Testis (tissue), 2 donors: ENCODE measurements at regions not wholly inside any gene's neighbourhood (a gene's known extent, or its start where the extent isn't known, plus 50 kb on each side); places are given as distances from the start of the nearest gene placed in this dataset.

ENCODE experiments used
- DNase-seq: peaks from one replicate; pipeline ENCODE4 v3.0.0-alpha.2; 2019
- H3K27ac ChIP-seq, 2 donors: fragments of 200-600 bp; sonication (generic); one replicate each; pipeline ENCODE4 v1.5.1; 2019
- H3K27me3 ChIP-seq: fragments of 200-600 bp; sonication (generic); one replicate; pipeline ENCODE4 v1.5.1; 2019
- H3K36me3 ChIP-seq: fragments of 200-600 bp; sonication (generic); one replicate; pipeline ENCODE4 v1.5.1; 2017; ENCODE audit warnings: low read depth; ENCODE audit errors: missing control alignments
- H3K4me1 ChIP-seq: fragments of 200-600 bp; sonication (generic); one replicate; pipeline ENCODE4 v1.5.1; 2019
- H3K4me3 ChIP-seq, 2 donors: fragments of 200-600 bp; sonication (generic); one replicate each; pipeline ENCODE4 v1.5.1; 2017 to 2019
- H3K9me3 ChIP-seq: fragments of 200-600 bp; sonication (generic); one replicate; pipeline ENCODE4 v1.5.1; 2017
- CTCF ChIP-seq, 3 experiments: fragments of 450-650 bp in 2 of 3; fragments of 200-600 bp in 1 of 3; sonication (generic) in 1 of 3; IDR thresholded peaks; one replicate each; pipeline ENCODE4 v1.5.1; 2016 to 2019; ENCODE audit warnings: antibody characterized with exemption in 3 of 3, mild to moderate bottlenecking in 2 of 3, moderate library complexity in 1 of 3
- POLR2A ChIP-seq: fragments of 450-650 bp; IDR thresholded peaks from one replicate; pipeline ENCODE4 v1.6.1; 2017; ENCODE audit warnings: antibody characterized with exemption, mild to moderate bottlenecking, moderate library complexity
- WGBS, 2 donors: methylation state at CpG; one replicate each; pipeline ENCODE4 v1.1.5; 2018; 5-methylcytosine and 5-hydroxymethylcytosine counted together
- intact Hi-C: fragments of 100-400 bp; cut with DNase I; formaldehyde crosslinking; loops from one replicate; pipeline ENCODE4 v1.15.1; 2023; ENCODE audit warnings: low total_unique reads

GRCh38 chr15:87604857-87605446 is 651.6 kb downstream of the NTRK3 start:
- Histone ChIP-seq H3K36me3 (no peaks in the 10 kb centered on the region), H3K27me3 (no peaks in the 10 kb centered on the region), H3K27ac (no peak overlapping the region), H3K4me3 (no peak overlapping the region), H3K9me3 (no peaks in the 10 kb centered on the region), H3K4me1 (no peaks in the 10 kb centered on the region)
- no peak for TF ChIP-seq POLR2A
- peak; percentile 21 to 49 (median 26) for TF ChIP-seq CTCF (IDR thresholded peaks at IDR 0.05)
- DNase-seq = peak; percentile 33
- intact Hi-C loops = no loop called here
- WGBS, 2 donors = 46 to 58% methylated on average over 6 of the region's 6 CpGs

GRCh38 chr15:87602371-87602770 is 654.2 kb downstream of the NTRK3 start:
- no peaks in the 10 kb centered on the region for H3K9me3 ChIP-seq
- no peaks in the 10 kb centered on the region for H3K36me3 ChIP-seq
- no peaks in the 10 kb centered on the region for H3K27me3 ChIP-seq
- no peak overlapping the region for H3K4me3 ChIP-seq
- DNase-seq = no peak
- peaks cover 5% of the 10 kb centered on the region for H3K4me1 ChIP-seq
- TF ChIP-seq POLR2A (no peak), CTCF (IDR thresholded peaks at IDR 0.05) (no peak)
- WGBS, 2 donors = 32 to 43% methylated on average over 1 of the region's 1 CpG
- intact Hi-C loops = no loop called here
- H3K27ac ChIP-seq = no peak overlapping the region

- TF ChIP-seq CTCF (IDR thresholded peaks at IDR 0.05) = no peak
- no peak for TF ChIP-seq POLR2A
- Histone ChIP-seq H3K36me3 (no peaks in the 10 kb centered on the region), H3K9me3 (no peaks in the 10 kb centered on the region), H3K4me1 (peaks cover 6% of the 10 kb centered on the region), H3K27ac (no peak overlapping the region), H3K27me3 (no peaks in the 10 kb centered on the region), H3K4me3 (no peak overlapping the region)
- WGBS, 2 donors = 95 to 96% methylated on average over 4 of the region's 4 CpGs
- intact Hi-C loops = no loop called here
- no peak for DNase-seq
These were observed 656.9 kb downstream of the NTRK3 start for GRCh38 chr15:87599616-87600015.

- no peaks in the 10 kb centered on the region for H3K36me3 ChIP-seq
- no peaks in the 10 kb centered on the region for H3K27me3 ChIP-seq
- no peak overlapping the region for H3K4me3 ChIP-seq
- peaks cover 6% of the 10 kb centered on the region for H3K4me1 ChIP-seq
- intact Hi-C loops = no loop called here
- 84 to 85% methylated on average over 2 of the region's 2 CpGs for WGBS, 2 donors
- no peak overlapping the region for H3K27ac ChIP-seq
- no peaks in the 10 kb centered on the region for H3K9me3 ChIP-seq
- TF ChIP-seq CTCF (IDR thresholded peaks at IDR 0.05) = no peak
- TF ChIP-seq POLR2A = no peak
- peak; percentile 28 for DNase-seq
These were observed 659.0 kb downstream of the NTRK3 start for GRCh38 chr15:87597346-87598052.

GRCh38 chr15:87591582-87591981 is 665.0 kb downstream of the NTRK3 start:
- Histone ChIP-seq H3K36me3 (no peaks in the 10 kb centered on the region), H3K9me3 (no peaks in the 10 kb centered on the region), H3K4me1 (peaks cover 6% of the 10 kb centered on the region), H3K27me3 (no peaks in the 10 kb centered on the region), H3K27ac (no peak overlapping the region), H3K4me3 (no peak overlapping the region)
- no peak for DNase-seq
- WGBS, 2 donors = 92 to 93% methylated on average over 2 of the region's 2 CpGs
- intact Hi-C loops = no loop called here
- no peak for TF ChIP-seq POLR2A
- no peak for TF ChIP-seq CTCF (IDR thresholded peaks at IDR 0.05)
